ENCODE measurements at regions not wholly inside any gene's neighbourhood (a gene's known extent, or its start where the extent isn't known, plus 50 kb on each side); places are given as distances from the start of the nearest gene placed in this dataset.
"Not testable (repeated sequence)": the region's sequence is repeated elsewhere in the genome, so short reads cannot be mapped to it uniquely, and the experiment has no call there.

GRCh38 chr5:1958211-1959010 is 75.7 kb upstream of the IRX4 start:
- no peak for DNase-seq (ENCODE audit: low read depth in 2 of 3, low spot score in 2 of 3)

GRCh38 chr5:1955586-1955985 is 72.9 kb upstream of the IRX4 start:
- no peak for DNase-seq (ENCODE audit: low read depth in 2 of 3, low spot score in 2 of 3)

GRCh38 chr5:1953710-1954109 is 71.0 kb upstream of the IRX4 start:
- not testable (repeated sequence) for DNase-seq (ENCODE audit: low read depth in 2 of 3, low spot score in 2 of 3)

GRCh38 chr5:1952444-1953099 is 69.8 kb upstream of the IRX4 start:
- DNase-seq (ENCODE audit: low read depth in 2 of 3, low spot score in 2 of 3) = no peak

- DNase-seq (ENCODE audit: low read depth in 2 of 3, low spot score in 2 of 3) = no peak
Observed at GRCh38 chr5:1952021-1952420, 69.3 kb upstream of the IRX4 start.

GRCh38 chr5:1951165-1951816 is 68.6 kb upstream of the IRX4 start:
- DNase-seq (ENCODE audit: low read depth in 2 of 3, low spot score in 2 of 3) = no peak

- no peak for DNase-seq (ENCODE audit: low read depth in 2 of 3, low spot score in 2 of 3)
Observed at GRCh38 chr5:1950708-1951103, 68.0 kb upstream of the IRX4 start.

- DNase-seq (ENCODE audit: low read depth in 2 of 3, low spot score in 2 of 3) = no peak
Observed at GRCh38 chr5:1950096-1950707, 67.5 kb upstream of the IRX4 start.

GRCh38 chr5:1949253-1949652 is 66.5 kb upstream of the IRX4 start:
- no peak for DNase-seq (ENCODE audit: low read depth in 2 of 3, low spot score in 2 of 3)

- DNase-seq (ENCODE audit: low read depth in 2 of 3, low spot score in 2 of 3) = no peak
Observed at GRCh38 chr5:1948663-1949191, 66.0 kb upstream of the IRX4 start.

GRCh38 chr5:1948111-1948510 is 65.4 kb upstream of the IRX4 start:
- DNase-seq (ENCODE audit: low read depth in 2 of 3, low spot score in 2 of 3) = no peak

- no peak for DNase-seq (ENCODE audit: low read depth in 2 of 3, low spot score in 2 of 3)
Observed at GRCh38 chr5:1946776-1947175, 64.1 kb upstream of the IRX4 start.

- DNase-seq (ENCODE audit: low read depth in 2 of 3, low spot score in 2 of 3) = no peak
Observed at GRCh38 chr5:1946122-1946677, 63.5 kb upstream of the IRX4 start.

GRCh38 chr5:1945606-1946005 is 62.9 kb upstream of the IRX4 start:
- DNase-seq (ENCODE audit: low read depth in 2 of 3, low spot score in 2 of 3) = no peak

- DNase-seq (ENCODE audit: low read depth in 2 of 3, low spot score in 2 of 3) = no peak
Observed at GRCh38 chr5:1944408-1944807, 61.7 kb upstream of the IRX4 start.

- DNase-seq (ENCODE audit: low read depth in 2 of 3, low spot score in 2 of 3) = no peak
Observed at GRCh38 chr5:1943481-1943880, 60.8 kb upstream of the IRX4 start.

GRCh38 chr5:1942630-1943029 is 59.9 kb upstream of the IRX4 start:
- no peak for DNase-seq (ENCODE audit: low read depth in 2 of 3, low spot score in 2 of 3)

GRCh38 chr5:1942158-1942557 is 59.4 kb upstream of the IRX4 start:
- DNase-seq (ENCODE audit: low read depth in 2 of 3, low spot score in 2 of 3) = no peak

- DNase-seq (ENCODE audit: low read depth in 2 of 3, low spot score in 2 of 3) = no peak
Observed at GRCh38 chr5:1939256-1939655, 56.5 kb upstream of the IRX4 start.

- no peak for DNase-seq (ENCODE audit: low read depth in 2 of 3, low spot score in 2 of 3)
Observed at GRCh38 chr5:1938310-1939000, 55.7 kb upstream of the IRX4 start.
